Brain pericyte (primary cell): ENCODE measurements at regions not wholly inside any gene's neighbourhood (a gene's known extent, or its start where the extent isn't known, plus 50 kb on each side); places are given as distances from the start of the nearest gene placed in this dataset.

Experiments used
- DNase-seq: peaks from one replicate; pipeline ENCODE4 v3.0.0-alpha.2; 2012; ENCODE audit warnings: low read depth, low spot score

DNA sequence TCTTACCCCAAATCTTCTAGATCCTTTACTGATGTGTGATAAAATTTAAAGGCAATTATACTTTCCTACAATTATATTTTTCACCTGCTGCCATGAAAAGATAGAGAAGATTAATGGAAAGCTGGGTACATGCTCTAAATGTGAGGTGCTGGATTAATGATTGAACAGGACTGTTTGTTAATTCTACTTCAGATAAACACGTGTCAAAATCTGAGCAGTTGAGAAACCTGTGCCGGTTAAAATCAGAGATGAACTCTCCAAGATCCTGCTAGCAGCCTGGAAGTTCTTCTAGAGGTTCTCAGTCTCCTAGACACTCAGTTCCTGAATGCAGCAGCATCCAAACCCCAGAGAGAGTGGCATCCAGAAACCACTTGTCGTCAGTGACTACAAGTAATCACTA lies 69.2 kb downstream of the INHBA start:
- DNase-seq: no peak

- DNase-seq: no peak
Measured at GRCh38 chr7:41630741-41631140, 72.1 kb downstream of the INHBA start.

GRCh38 chr7:41629711-41630111 lies 73.2 kb downstream of the INHBA start:
- DNase-seq: no peak

- DNase-seq: no peak
Measured at GRCh38 chr7:41628901-41629300, 74.0 kb downstream of the INHBA start.

DNA sequence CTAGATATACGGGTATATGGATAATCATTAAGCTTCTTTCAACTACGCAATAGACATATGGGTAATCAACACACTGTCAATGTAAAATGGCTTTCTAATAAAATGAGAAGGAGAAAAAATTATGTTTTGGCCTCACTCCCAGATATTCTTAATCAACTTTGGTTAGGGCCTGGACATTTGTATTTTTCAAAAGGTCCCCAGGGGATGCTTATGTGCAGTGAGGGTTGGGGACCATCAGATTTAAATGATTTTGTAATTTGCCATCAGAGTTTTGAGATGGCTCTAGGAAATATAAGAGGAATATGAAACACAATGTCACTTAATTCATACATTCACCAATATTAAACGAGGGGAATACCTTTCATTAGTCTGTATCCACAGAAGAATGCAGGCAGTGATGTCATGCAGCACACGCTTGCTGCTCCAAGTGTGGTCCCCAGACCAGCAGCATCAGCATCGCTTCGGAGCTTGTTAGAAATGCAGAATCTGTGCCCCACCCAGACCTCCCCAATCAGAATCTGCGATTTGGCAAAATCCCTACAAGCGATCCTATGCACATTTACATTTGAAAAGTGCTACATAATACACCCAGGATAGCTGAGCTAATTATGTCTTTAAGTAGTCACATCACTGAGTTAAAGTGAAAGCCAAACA lies 75.1 kb downstream of the INHBA start:
- DNase-seq: no peak

DNA sequence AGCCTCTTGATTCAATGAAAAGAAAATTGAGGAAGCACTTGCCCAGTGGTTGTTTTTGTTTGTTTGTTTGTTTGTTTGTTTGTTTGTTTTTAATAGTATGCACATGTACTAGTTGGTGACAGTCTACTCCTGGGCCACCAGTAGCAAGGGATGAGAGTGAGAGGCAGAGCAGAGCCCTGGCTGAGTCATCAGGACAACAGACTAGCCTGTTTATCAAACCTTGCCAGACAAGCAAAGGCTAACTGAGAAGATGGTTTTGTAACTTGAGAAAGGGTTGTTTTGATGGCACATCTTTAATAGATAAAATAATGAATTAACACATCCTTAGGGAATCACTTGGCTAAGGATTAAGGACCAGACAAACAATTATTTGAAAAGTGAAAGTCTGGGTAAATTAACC lies 78.1 kb downstream of the INHBA start:
- DNase-seq: no peak

DNA sequence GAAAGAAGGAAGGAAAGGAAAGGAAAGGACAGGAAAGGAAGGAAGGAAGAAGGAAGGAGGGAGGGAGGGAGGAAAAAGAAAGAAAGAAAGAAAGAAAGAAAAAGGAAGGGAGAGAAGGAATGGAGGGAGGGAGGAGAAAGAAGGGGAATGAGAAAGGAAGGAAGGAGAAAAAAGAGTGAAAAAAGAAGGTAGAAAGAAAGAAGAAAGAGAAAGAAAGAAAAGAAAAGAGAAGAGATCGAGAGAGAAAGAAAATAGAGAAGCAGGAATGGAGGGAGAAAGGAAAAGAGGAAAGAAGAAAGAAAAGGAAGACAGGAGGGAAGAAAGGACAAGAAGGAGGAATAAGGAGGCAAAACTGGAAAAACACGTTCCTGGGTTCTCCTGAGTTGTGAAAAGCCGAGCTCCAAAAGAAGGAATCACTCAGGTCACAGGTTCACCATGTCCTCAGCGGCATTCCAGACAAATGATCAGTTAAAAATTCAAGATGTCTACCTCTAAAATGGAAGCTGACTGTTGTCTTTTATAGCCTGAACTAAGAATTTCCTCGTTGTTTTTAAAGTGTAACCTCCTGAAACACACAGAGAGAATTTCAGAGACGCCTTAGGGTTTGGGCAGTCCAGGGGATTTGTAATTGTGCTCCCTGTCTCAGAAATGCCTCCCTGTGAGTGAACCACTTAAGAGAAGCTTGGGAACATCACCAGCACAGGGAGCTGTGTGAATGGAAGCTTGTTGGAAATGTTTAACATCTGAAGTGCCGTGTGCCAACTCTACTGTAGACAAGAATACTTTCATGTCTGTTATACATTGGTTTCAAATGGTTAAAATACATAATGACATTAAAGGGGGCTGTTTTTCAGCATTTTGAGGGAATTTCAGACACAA lies 80.7 kb downstream of the INHBA start:
- no peak for DNase-seq

DNA sequence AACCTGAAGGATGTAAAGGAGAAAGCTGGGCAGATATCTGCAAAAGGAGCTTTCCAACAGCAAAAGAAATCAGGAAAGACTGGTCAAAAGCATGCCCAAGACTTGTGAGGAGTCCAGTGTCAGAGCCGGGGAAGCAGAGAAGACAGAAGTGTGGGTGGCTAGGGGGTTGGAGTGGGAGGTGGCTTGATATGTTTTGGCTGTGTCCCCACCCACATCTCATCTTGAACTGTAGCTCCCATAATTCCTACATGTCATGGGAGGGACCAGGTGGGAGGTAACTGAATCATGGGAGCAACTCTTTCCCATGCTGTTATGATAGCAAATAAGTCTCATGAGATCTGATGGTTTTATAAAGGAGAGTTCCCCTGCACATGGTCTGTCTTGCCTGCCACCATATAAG lies 84.9 kb downstream of the INHBA start:
- no peak for DNase-seq

GRCh38 chr7:41612798-41613197 lies 90.1 kb downstream of the INHBA start:
- DNase-seq: no peak

GRCh38 chr7:41612386-41612785 lies 90.5 kb downstream of the INHBA start:
- DNase-seq: no peak

DNA sequence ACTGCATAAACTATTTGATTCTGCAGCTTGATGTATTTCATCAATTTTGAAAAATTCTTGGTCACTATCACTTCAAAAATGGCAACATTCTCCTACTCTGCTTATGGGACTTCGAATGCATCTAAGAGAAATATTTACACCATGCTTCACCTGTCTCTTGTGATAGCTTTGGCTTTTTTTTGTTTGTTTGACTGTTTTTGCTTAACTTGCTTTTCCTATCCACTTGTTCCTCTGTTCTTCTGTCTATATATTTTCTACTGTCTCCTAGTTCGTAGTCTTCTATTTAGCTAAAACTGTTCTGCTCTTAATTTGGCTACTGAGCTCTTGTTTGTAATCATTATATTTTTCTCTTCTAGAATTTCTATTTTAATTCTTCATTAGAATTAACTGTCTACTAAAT lies 94.4 kb downstream of the INHBA start:
- no peak for DNase-seq

DNA sequence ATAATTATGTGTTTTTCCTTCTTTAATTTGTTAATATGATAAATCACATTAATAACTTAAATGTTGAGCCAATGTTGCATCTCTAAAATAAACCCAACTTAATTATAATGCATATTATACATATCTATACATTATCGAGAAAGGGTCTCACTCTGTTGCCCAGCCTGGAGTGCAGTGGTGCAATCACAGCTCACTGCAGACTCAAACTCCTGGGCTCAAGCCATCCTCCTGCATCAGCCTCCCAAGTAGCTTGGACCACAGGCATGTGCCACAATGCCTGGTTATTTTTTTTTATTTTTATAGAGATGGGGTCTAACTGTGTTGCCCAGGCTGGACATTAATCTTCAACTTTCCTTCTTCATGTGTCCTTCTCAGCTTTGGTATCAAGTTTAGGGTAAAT lies 98.9 kb downstream of the INHBA start:
- no peak for DNase-seq

DNA sequence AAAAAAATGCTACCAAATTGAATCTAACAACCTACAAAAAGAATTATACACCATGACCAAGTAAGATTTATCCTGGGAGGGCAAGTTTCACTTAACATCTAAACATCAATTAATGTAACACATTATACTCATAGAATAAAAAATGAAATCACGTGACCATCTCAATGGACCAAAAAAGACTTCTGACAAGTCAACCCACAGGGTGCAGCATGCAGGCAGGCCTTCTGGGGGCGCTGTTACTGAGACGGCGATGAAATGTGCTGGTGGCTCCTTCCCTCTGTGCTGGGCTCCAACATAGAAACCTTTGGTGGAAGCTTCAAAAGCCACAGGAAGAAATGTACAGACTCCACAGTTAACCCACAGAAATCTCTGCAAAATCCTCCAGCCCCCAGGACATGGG lies 103.1 kb downstream of the INHBA start:
- no peak for DNase-seq

- DNase-seq: no peak
Measured at GRCh38 chr7:41592794-41593193, 110.1 kb downstream of the INHBA start.

DNA sequence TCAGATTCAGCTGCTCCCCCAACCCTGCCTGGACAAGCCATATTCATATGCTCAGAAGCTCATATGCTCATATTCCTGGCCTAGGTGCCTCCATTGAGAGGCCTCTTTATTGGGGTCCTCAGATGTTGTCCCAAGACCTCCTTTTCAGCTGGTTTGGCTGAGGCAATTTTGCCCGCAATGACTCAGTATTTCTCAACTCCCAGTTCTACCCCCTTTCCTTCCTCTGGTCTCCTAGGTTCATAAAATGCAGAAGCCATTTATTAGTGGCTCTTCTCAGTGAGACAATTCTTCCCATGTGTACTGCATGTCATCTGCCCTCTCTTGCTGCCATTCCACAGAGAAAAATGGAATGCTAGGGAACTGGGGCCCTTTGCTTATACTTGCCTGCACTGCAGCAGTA lies 110.7 kb downstream of the INHBA start:
- no peak for DNase-seq

- DNase-seq: no peak
Measured at GRCh38 chr7:41590986-41591385, 111.9 kb downstream of the INHBA start.

DNA sequence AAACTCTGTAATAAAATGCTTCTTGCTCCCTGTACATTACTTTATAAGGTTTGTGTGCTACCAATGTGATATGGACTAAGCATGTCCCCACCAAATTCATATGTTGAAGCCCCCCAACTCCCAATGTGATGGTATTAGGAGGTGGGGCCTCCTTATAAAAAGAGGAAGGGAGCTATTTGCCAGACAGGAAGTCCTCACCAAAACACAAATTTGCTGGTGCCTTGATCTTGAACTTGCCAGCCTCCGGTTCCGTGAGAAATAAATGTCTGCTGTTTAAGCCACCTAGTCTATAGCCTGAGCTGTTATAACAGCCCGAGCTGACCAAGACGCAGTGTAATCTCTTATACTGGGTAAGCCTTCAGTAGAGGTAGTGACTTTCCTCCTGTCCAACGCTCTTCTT lies 114.5 kb downstream of the INHBA start:
- DNase-seq: no peak

DNA sequence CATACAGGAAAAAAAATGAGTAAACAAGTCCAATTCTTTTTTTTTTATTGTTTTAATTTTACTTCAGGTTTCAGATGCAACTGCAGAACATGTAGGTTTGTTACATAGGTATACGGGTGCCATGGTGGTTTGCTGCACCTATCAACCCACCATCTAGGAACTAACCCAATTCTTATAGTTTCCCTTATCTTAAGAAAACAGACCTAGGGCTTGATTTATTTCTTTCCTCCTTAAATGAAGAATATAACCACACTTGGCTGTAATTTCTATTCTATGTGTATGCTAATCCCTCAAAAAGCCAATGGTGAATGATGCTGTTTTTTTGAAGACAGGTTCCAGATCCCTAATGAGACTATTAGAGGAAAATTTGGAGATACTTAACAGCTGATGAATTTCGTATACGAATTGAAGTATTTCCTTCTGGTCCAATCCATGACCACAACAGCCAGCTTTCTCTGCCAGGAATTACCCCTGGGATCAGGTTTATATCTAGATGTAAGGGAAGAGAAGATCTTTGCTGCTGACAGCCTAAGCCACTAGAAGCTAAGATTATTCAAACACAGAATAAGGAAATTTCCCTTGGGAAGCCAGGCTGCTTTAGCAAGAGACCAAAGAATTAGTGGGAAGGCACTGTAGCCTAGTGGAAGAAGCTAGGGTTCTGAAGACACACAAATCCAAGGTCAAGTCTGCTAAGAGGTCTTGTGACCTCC lies 115.8 kb downstream of the INHBA start:
- no peak for DNase-seq

GRCh38 chr7:41584746-41585145 lies 118.1 kb downstream of the INHBA start:
- no peak for DNase-seq

- DNase-seq: no peak
Measured at GRCh38 chr7:41582116-41582515, 120.8 kb downstream of the INHBA start.

- DNase-seq: no peak
Measured at GRCh38 chr7:41581041-41581440, 121.8 kb downstream of the INHBA start.
